ENCODE measurements at regions not wholly inside any gene's neighbourhood (a gene's known extent, or its start where the extent isn't known, plus 50 kb on each side); places are given as distances from the start of the nearest gene placed in this dataset.

DNA sequence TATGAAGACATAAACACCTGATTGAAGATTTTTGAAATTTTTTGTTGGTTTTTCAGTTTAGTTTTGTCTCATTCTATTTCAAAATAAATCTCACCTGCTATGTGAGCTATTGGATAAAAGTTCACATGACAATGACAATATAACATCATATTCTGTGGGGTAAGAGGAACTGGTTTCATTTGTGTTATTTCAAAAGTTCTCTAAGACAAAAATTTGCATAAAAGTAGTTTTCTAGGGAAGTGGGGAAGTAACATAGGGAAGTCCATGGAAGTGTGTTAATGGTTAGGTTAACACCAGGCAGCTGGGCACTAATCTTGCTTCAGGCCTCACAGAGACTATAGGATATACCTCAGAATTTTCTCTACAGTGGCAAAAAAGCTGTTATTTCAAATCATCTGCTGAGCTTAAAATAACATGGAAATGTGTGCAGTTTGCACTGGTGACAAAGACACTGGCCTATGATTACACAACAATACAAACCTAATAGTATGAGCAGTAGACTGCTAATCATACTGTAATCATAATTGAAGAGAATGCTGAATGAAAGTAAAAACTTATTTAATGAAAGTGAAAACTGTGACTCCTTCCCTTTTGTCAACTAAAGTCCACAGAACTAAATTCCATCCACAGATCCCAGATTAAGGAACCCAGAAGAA, 710.6 kb upstream of the TMEM132C start:
- DNase-seq, result no peak
- intact Hi-C loops (cut with micrococcal nuclease; ENCODE audit: unreplicated experiment), result no loop called here
- no peak overlapping the region for H3K4me2 ChIP-seq
- H3K9me2 ChIP-seq (ENCODE audit: insufficient read depth), result no peaks in the 10 kb centered on the region
- H3K4me3 ChIP-seq, result no peak overlapping the region
- no peaks in the 10 kb centered on the region for H3K27me3 ChIP-seq (ENCODE audit: insufficient read depth, low read depth)
- TF ChIP-seq EZH2 (IDR thresholded peaks at IDR 0.05; ENCODE audit: low read depth), result no peak
- TF ChIP-seq CTCF (conservative IDR thresholded peaks at IDR 0.05), result no peak
- no peak overlapping the region for H2AFZ ChIP-seq
- no TSS peak for BruUV-seq (replicated peaks)
- H3K27ac ChIP-seq, result no peak overlapping the region
- no peaks in the 10 kb centered on the region for H3K36me3 ChIP-seq (ENCODE audit: low read depth)
- ChIA-PET CTCF (no interaction called here), POLR2A (ENCODE audit: unreplicated experiment) (no interaction called here)
- H4K20me1 ChIP-seq (ENCODE audit: insufficient read depth), result no peaks in the 10 kb centered on the region
- no peaks in the 10 kb centered on the region for H3K9me3 ChIP-seq (ENCODE audit: insufficient read depth, low read depth)
- no peaks in the 10 kb centered on the region for H3F3A ChIP-seq (ENCODE audit: insufficient read depth, low read depth)
- no peaks in the 10 kb centered on the region for H3K79me2 ChIP-seq (ENCODE audit: low read depth)
- no peaks in the 10 kb centered on the region for H3K4me1 ChIP-seq (replicated peaks; ENCODE audit: insufficient read depth)

DNA sequence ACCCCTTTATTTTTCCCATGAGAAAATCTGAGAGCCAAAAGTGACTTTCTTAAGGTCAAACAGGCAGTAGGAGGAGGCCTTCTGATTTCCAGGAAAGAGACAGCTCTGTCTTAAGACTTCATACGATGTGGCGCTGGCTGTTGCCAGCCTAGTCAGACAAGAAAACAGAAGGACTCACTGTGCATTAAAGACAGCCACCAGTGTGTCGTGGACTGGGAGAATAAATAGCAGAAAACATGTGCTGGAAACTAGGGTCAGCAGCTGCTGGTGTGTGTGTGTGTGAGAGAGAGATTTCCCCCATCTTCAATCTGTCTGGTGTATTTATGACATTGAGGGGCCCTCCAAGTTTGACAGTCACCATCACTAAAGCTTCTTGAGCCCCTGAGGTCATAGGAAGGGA, 708.6 kb upstream of the TMEM132C start:
- Histone ChIP-seq H3K36me3 (ENCODE audit: low read depth) (no peaks in the 10 kb centered on the region), H3K79me2 (ENCODE audit: low read depth) (no peaks in the 10 kb centered on the region), H4K20me1 (ENCODE audit: insufficient read depth) (no peaks in the 10 kb centered on the region), H2AFZ (no peak overlapping the region), H3K4me3 (no peak overlapping the region), H3F3A (ENCODE audit: insufficient read depth, low read depth) (no peaks in the 10 kb centered on the region), H3K9me2 (ENCODE audit: insufficient read depth) (no peaks in the 10 kb centered on the region), H3K9me3 (ENCODE audit: insufficient read depth, low read depth) (no peaks in the 10 kb centered on the region), H3K27ac (no peak overlapping the region), H3K4me1 (replicated peaks; ENCODE audit: insufficient read depth) (no peaks in the 10 kb centered on the region), H3K4me2 (no peak overlapping the region), H3K27me3 (ENCODE audit: insufficient read depth, low read depth) (no peaks in the 10 kb centered on the region)
- no peak for DNase-seq
- CTCF ChIA-PET, result no interaction called here
- no TSS peak for BruUV-seq (replicated peaks)
- POLR2A ChIA-PET (ENCODE audit: unreplicated experiment), result no interaction called here
- TF ChIP-seq CTCF (conservative IDR thresholded peaks at IDR 0.05), result no peak
- intact Hi-C loops (cut with micrococcal nuclease; ENCODE audit: unreplicated experiment), result no loop called here

- H3K9me3 ChIP-seq (ENCODE audit: insufficient read depth, low read depth), result no peaks in the 10 kb centered on the region
- no peaks in the 10 kb centered on the region for H3K36me3 ChIP-seq (ENCODE audit: low read depth)
- H3K79me2 ChIP-seq (ENCODE audit: low read depth), result no peaks in the 10 kb centered on the region
- intact Hi-C loops (cut with micrococcal nuclease; ENCODE audit: unreplicated experiment), result no loop called here
- no peak overlapping the region for H2AFZ ChIP-seq
- DNase-seq, result peak in 1 of 2 experiments; percentile 30
- H3F3A ChIP-seq (ENCODE audit: insufficient read depth, low read depth), result no peaks in the 10 kb centered on the region
- no peaks in the 10 kb centered on the region for H3K9me2 ChIP-seq (ENCODE audit: insufficient read depth)
- H4K20me1 ChIP-seq (ENCODE audit: insufficient read depth), result no peaks in the 10 kb centered on the region
- TF ChIP-seq EZH2 (IDR thresholded peaks at IDR 0.05; ENCODE audit: low read depth), result no peak
- no peak; the same call in 1 of the 2 replicates for TF ChIP-seq CTCF (conservative IDR thresholded peaks at IDR 0.05)
- H3K27ac ChIP-seq, result no peak overlapping the region
- no peak overlapping the region for H3K4me3 ChIP-seq
- ChIA-PET CTCF (interaction anchor here (0.7 kb wide), 1 partner anchor 118 kb away, joined by 3 read pairs; no protein-coding TSS in a partner anchor), POLR2A (ENCODE audit: unreplicated experiment) (no interaction called here)
- H3K4me2 ChIP-seq, result no peak overlapping the region
- H3K27me3 ChIP-seq (ENCODE audit: insufficient read depth, low read depth), result no peaks in the 10 kb centered on the region
- BruUV-seq (replicated peaks), result no TSS peak
- H3K4me1 ChIP-seq (replicated peaks; ENCODE audit: insufficient read depth), result no peaks in the 10 kb centered on the region
Measured at GRCh38 chr12:127559349-127560040, 707.5 kb upstream of the TMEM132C start.
